WTC11 (cell line): ENCODE measurements at regions not wholly inside any gene's neighbourhood (a gene's known extent, or its start where the extent isn't known, plus 50 kb on each side); places are given as distances from the start of the nearest gene placed in this dataset.

Experiments
- ATAC-seq: fragments of 200-7000 bp; cut with Tn5 transposase; 2 replicates; pipeline ENCODE4 v1.10.0; 2021; ENCODE audit warnings: mild to moderate bottlenecking, moderate library complexity
- CTCF ChIA-PET: fragments of 300-600 bp; sonication (Branson Sonifier 250); formaldehyde crosslinking; loops from one replicate; lab custom pipeline; 2021; ENCODE audit warnings: antibody characterized with exemption; lab: Charles Lee
- POLR2A ChIA-PET: fragments of 350-600 bp; sonication (Branson Sonifier 250); formaldehyde crosslinking; loops from one replicate; lab custom pipeline; 2021; ENCODE audit warnings: antibody characterized with exemption; lab: Charles Lee
- DNase-seq: peaks from one replicate; pipeline ENCODE4 v3.0.0; 2021; ENCODE audit warnings: low spot score
- H3K27ac Mint-ChIP-seq: 2 replicates; pipeline ENCODE4 v1.8.0; 2021; ENCODE audit warnings: mixed read lengths
- H3K27me3 Mint-ChIP-seq: 2 replicates; pipeline ENCODE4 v1.8.0; 2021; ENCODE audit warnings: low read depth, mild to moderate bottlenecking, moderate library complexity, mixed read lengths
- H3K36me3 Mint-ChIP-seq: 2 replicates; pipeline ENCODE4 v1.8.0; 2021; ENCODE audit warnings: mixed read lengths
- H3K4me1 Mint-ChIP-seq: 2 replicates; pipeline ENCODE4 v1.8.0; 2022; ENCODE audit warnings: mixed read lengths
- H3K4me3 Mint-ChIP-seq: 2 replicates; pipeline ENCODE4 v1.8.0; 2021; ENCODE audit warnings: mild to moderate bottlenecking, moderate library complexity, mixed read lengths
- H3K9me3 Mint-ChIP-seq: 2 replicates; pipeline ENCODE4 v1.8.0; 2021; ENCODE audit warnings: mixed read lengths
- ARID4B ChIP-seq: sonication (generic); formaldehyde crosslinking; IDR thresholded peaks from 2 replicates; pipeline ENCODE4 v1.8.0; 2023; ENCODE audit warnings: missing genetic modification reagents, mild to moderate bottlenecking, borderline replicate concordance
- CREM ChIP-seq: sonication (generic); formaldehyde crosslinking; IDR thresholded peaks from 2 replicates; pipeline ENCODE4 v1.8.1; 2022; ENCODE audit warnings: mild to moderate bottlenecking, missing genetic modification reagents, moderate library complexity
- ELF4 ChIP-seq: sonication (generic); formaldehyde crosslinking; IDR thresholded peaks from 2 replicates; pipeline ENCODE4 v1.8.1; 2022; ENCODE audit warnings: low read depth, mild to moderate bottlenecking, moderate library complexity, missing genetic modification reagents
- FOXJ3 ChIP-seq: sonication (generic); formaldehyde crosslinking; IDR thresholded peaks from 2 replicates; pipeline ENCODE4 v1.9.0; 2021; ENCODE audit warnings: missing genetic modification reagents, mild to moderate bottlenecking, borderline replicate concordance
- GTF2I ChIP-seq: fragments of 250-450 bp; sonication (Bioruptor Pico); conservative IDR thresholded peaks from 2 replicates; pipeline ENCODE4 v1.4.0; 2021; ENCODE audit warnings: mild to moderate bottlenecking
- PRDM15 ChIP-seq: sonication (generic); formaldehyde crosslinking; IDR thresholded peaks from 2 replicates; pipeline ENCODE4 v1.8.0; 2022; ENCODE audit warnings: missing genetic modification reagents
- SMAD4 ChIP-seq: sonication (generic); formaldehyde crosslinking; IDR thresholded peaks from 2 replicates; pipeline ENCODE4 v1.8.0; 2022; ENCODE audit warnings: mild to moderate bottlenecking, missing genetic modification reagents
- SOX15 ChIP-seq: fragments of 250-450 bp; sonication (Bioruptor Pico); IDR thresholded peaks from 2 replicates; pipeline ENCODE4 v1.9.0; 2021; ENCODE audit warnings: mild to moderate bottlenecking
- TEAD1 ChIP-seq: sonication (generic); formaldehyde crosslinking; IDR thresholded peaks from 2 replicates; pipeline ENCODE4 v1.8.0; 2022; ENCODE audit warnings: mild to moderate bottlenecking, missing genetic modification reagents
- TEAD4 ChIP-seq: sonication (generic); formaldehyde crosslinking; IDR thresholded peaks from 2 replicates; pipeline ENCODE4 v1.8.0; 2022; ENCODE audit warnings: mild to moderate bottlenecking, missing genetic modification reagents
- TP53 ChIP-seq: sonication (generic); formaldehyde crosslinking; IDR thresholded peaks from 2 replicates; pipeline ENCODE4 v1.8.1; 2023; ENCODE audit warnings: mild to moderate bottlenecking, missing genetic modification reagents
- ZNF512 ChIP-seq: sonication (generic); formaldehyde crosslinking; IDR thresholded peaks from 2 replicates; pipeline ENCODE4 v1.8.1; 2022; ENCODE audit warnings: missing genetic modification reagents, borderline replicate concordance
- TF ChIP-seq, protein P1 (sequence below): sonication (generic); formaldehyde crosslinking; IDR thresholded peaks from 2 replicates; pipeline ENCODE4 v1.8.1; 2022; ENCODE audit warnings: low read depth, mild to moderate bottlenecking, moderate library complexity, missing genetic modification reagents, borderline replicate concordance
- TF ChIP-seq, protein P2 (sequence below): sonication (generic); formaldehyde crosslinking; conservative IDR thresholded peaks from 2 replicates; pipeline ENCODE4 v1.8.1; 2023; ENCODE audit warnings: mild to moderate bottlenecking, low read depth, missing genetic modification reagents, moderate library complexity
- TF ChIP-seq, protein P3 (sequence below): sonication (generic); formaldehyde crosslinking; IDR thresholded peaks from 2 replicates; pipeline ENCODE4 v1.8.0; 2023; ENCODE audit warnings: missing genetic modification reagents

DNA sequence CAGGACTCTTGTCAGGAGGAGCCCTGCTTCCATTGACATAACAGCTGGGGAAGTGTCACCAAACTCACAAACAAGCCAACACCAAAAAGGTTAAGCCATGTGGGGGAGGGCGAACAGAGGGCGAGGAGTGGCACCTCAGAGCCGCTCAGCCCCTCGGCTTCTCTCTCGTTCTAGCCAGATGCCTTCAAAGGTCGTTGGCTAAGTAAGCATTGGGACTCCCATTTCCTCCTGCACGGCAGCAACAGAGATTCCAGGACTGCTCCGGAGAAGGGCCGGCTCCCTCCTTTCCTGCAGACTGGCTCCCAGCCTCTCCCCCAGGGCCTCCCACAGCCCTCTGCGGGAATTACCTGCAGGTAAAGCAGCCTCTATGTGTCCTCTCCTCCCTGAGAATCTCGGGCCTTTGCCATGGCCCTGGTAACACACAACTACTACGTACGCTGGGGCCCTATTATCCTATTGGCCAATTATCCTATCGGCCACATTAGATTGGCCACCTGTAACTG is 52.1 kb upstream of the RNU6ATAC start (continued):
- no peak for TF ChIP-seq ARID4B (CRISPR knock-in tag)

DNA sequence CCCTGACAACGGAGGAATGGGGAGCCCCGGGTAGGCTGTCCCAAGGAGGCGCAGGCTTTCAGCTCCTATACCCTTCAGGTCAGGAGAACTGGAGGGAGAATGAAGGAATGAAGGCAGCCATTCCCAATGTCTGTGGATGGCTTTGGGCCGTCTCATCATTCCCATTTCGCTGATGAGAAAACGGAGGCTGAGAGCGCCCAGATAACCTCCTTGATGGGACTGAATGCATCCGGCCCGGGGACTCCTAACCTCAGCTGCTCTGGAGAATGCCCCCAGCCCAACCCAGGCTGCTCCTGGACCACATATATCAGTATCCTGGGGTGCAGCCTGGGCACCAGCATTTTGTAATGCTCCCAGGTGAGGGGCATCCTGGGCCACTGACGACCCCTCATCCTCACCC is 52.6 kb upstream of the RNU6ATAC start:
- Mint-ChIP-seq H3K4me1 (peaks cover 6% of the 10 kb centered on the region; the same call in 1 of the 2 replicates), H3K36me3 (no peaks in the 10 kb centered on the region), H3K27ac (no peak overlapping the region), H3K9me3 (peaks cover 5% of the 10 kb centered on the region), H3K27me3 (no peaks in the 10 kb centered on the region), H3K4me3 (no peak overlapping the region)
- ChIA-PET POLR2A (no interaction called here), CTCF (interaction anchor here (1.4 to 3.4 kb wide), 2 partner anchors 46 to 58 kb away, joined by 3 to 11 read pairs; no protein-coding TSS in a partner anchor)
- DNase-seq = no peak
- TF ChIP-seq, protein P1, sequence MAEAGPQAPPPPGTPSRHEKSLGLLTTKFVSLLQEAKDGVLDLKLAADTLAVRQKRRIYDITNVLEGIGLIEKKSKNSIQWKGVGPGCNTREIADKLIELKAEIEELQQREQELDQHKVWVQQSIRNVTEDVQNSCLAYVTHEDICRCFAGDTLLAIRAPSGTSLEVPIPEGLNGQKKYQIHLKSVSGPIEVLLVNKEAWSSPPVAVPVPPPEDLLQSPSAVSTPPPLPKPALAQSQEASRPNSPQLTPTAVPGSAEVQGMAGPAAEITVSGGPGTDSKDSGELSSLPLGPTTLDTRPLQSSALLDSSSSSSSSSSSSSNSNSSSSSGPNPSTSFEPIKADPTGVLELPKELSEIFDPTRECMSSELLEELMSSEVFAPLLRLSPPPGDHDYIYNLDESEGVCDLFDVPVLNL = no peak
- no peak for TF ChIP-seq TEAD1 (CRISPR knock-in tag)
- no peak for TF ChIP-seq PRDM15
- TF ChIP-seq ELF4 (CRISPR knock-in tag) = no peak
- TF ChIP-seq, protein P2, sequence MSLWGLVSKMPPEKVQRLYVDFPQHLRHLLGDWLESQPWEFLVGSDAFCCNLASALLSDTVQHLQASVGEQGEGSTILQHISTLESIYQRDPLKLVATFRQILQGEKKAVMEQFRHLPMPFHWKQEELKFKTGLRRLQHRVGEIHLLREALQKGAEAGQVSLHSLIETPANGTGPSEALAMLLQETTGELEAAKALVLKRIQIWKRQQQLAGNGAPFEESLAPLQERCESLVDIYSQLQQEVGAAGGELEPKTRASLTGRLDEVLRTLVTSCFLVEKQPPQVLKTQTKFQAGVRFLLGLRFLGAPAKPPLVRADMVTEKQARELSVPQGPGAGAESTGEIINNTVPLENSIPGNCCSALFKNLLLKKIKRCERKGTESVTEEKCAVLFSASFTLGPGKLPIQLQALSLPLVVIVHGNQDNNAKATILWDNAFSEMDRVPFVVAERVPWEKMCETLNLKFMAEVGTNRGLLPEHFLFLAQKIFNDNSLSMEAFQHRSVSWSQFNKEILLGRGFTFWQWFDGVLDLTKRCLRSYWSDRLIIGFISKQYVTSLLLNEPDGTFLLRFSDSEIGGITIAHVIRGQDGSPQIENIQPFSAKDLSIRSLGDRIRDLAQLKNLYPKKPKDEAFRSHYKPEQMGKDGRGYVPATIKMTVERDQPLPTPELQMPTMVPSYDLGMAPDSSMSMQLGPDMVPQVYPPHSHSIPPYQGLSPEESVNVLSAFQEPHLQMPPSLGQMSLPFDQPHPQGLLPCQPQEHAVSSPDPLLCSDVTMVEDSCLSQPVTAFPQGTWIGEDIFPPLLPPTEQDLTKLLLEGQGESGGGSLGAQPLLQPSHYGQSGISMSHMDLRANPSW (CRISPR knock-in tag) = no peak
- no peak for TF ChIP-seq TEAD4 (CRISPR knock-in tag)
- ATAC-seq = no peak

DNA sequence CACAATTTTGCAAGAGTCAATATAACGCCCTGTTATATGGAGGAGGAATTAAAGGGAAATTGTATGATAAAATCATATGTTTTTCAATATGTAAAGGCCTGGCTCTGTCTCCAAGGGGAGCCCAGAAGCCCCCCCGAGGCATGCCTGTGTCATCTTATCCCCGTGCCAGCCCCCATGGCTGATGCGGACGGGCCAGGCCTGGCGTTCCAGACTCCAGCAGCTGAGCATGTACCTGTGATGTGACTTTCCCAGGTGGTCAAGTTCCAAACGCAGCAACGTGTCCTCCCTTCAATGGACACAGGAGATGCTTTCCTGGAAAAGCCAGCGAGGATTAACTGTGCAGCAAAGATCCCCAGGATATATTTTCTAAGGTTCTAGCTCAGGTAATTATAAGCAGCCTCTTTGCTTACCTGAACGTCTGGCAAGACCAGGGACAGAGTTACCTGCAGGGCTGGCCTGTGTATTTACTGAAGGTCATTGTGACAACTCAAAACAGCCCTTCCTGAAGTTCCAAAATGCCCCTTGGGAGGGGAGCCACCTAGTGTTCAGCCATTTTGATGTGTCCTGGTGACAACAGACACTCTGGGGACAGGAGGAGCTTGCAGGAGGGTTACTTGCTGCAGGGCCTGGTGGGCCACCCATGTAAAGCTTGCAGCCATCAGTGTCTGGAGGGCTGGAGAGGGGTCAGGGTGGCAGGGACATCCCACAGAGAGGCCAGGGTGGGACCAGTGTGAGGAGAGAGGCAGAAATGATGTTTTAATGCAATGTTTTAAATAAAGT is 53.3 kb upstream of the RNU6ATAC start:
- ChIA-PET POLR2A (no interaction called here), CTCF (interaction anchor here (0.6 to 3.4 kb wide), 9 partner anchors 9 to 425 kb away, joined by 3 to 13 read pairs (median 3); partner anchors contain the start of gene RNU6ATAC)
- Mint-ChIP-seq H3K27ac (0 out of 2 replicates have a peak overlapping the region, but pooled peaks have one; percentile 5), H3K4me1 (peaks cover 11% of the 10 kb centered on the region), H3K4me3 (no peak overlapping the region), H3K36me3 (no peaks in the 10 kb centered on the region), H3K27me3 (no peaks in the 10 kb centered on the region), H3K9me3 (peaks cover 4% of the 10 kb centered on the region)
- DNase-seq = no peak
- ATAC-seq = no peak; the same call in 1 of the 2 replicates
- TF ChIP-seq ZNF512 (CRISPR knock-in tag) = no peak
- TF ChIP-seq, protein P1 = no peak
- no peak for TF ChIP-seq FOXJ3 (CRISPR knock-in tag)
- no peak for TF ChIP-seq CREM (CRISPR knock-in tag)
- TF ChIP-seq, protein P3, sequence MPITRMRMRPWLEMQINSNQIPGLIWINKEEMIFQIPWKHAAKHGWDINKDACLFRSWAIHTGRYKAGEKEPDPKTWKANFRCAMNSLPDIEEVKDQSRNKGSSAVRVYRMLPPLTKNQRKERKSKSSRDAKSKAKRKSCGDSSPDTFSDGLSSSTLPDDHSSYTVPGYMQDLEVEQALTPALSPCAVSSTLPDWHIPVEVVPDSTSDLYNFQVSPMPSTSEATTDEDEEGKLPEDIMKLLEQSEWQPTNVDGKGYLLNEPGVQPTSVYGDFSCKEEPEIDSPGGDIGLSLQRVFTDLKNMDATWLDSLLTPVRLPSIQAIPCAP (CRISPR knock-in tag) = no peak
- TF ChIP-seq TP53 (CRISPR knock-in tag) = no peak
- no peak for TF ChIP-seq GTF2I
- TF ChIP-seq SMAD4 (CRISPR knock-in tag) = no peak
- no peak for TF ChIP-seq SOX15
